Adrenal gland (tissue), 5 donors: ENCODE measurements at regions not wholly inside any gene's neighbourhood (a gene's known extent, or its start where the extent isn't known, plus 50 kb on each side); places are given as distances from the start of the nearest gene placed in this dataset.

Experiments used
- CTCF ChIP-seq, 6 experiments: fragments of 450-650 bp in 4 of 6; fragments of 200-600 bp in 2 of 6; sonication (generic) in 1 of 6; IDR thresholded peaks; 1 replicate in 5 of 6; 2 replicates in 1 of 6; pipeline versions ENCODE4 v1.5.1 to v1.8.0; 2016 to 2021; ENCODE audit warnings: antibody characterized with exemption in 6 of 6, mild to moderate bottlenecking in 2 of 6, moderate library complexity in 1 of 6
- POLR2A ChIP-seq, 2 donors: fragments of 450-650 bp; IDR thresholded peaks; one replicate each; pipeline ENCODE4 v1.6.1; 2017; ENCODE audit warnings: antibody characterized with exemption in 2 of 2, mild to moderate bottlenecking in 2 of 2, moderate library complexity in 1 of 2
- donor health status: DM: no; HTN: no; CAD: no.

GRCh38 chr18:27501671-27502070 is 316.6 kb upstream of the CHST9 start:
- TF ChIP-seq POLR2A (IDR thresholded peaks at IDR 0.05) = no peak
- no peak for TF ChIP-seq CTCF (IDR thresholded peaks at IDR 0.05)
